IPS DF 6.9 (cell line): ENCODE measurements at regions not wholly inside any gene's neighbourhood (a gene's known extent, or its start where the extent isn't known, plus 50 kb on each side); places are given as distances from the start of the nearest gene placed in this dataset.
"Not testable (repeated sequence)": the region's sequence is repeated elsewhere in the genome, so short reads cannot be mapped to it uniquely, and the experiment has no call there.

Source experiments
- DNase-seq: peaks from one replicate; pipeline ENCODE4 v3.0.0-alpha.2; 2013; ENCODE audit warnings: low read depth, low spot score
- H3K27ac ChIP-seq: one replicate; pipeline ENCODE4 v1.5.1; 2013; ENCODE audit warnings: low read length, control low read depth
- H3K27me3 ChIP-seq: 2 replicates; pipeline ENCODE4 v1.6.1; 2013; ENCODE audit warnings: mild to moderate bottlenecking, low read length; ENCODE audit not compliant: control insufficient read depth, insufficient read depth
- H3K36me3 ChIP-seq: 2 replicates; pipeline ENCODE4 v1.6.1; 2013; ENCODE audit warnings: low read length; ENCODE audit not compliant: control insufficient read depth, insufficient read depth
- H3K4me1 ChIP-seq: 2 replicates; pipeline ENCODE4 v1.6.1; 2013; ENCODE audit warnings: low read length; ENCODE audit not compliant: control insufficient read depth, insufficient read depth
- H3K4me3 ChIP-seq: 2 replicates; pipeline ENCODE4 v1.5.1; 2013; ENCODE audit warnings: mild to moderate bottlenecking, low read length
- H3K9me3 ChIP-seq: 2 replicates; pipeline ENCODE4 v1.6.1; 2013; ENCODE audit warnings: low read length, inconsistent platforms; ENCODE audit not compliant: control insufficient read depth, insufficient read depth
- WGBS: extraction: QIAGEN DNeasy Blood & Tissue Kit; methylation state at CpG from one replicate; pipeline ENCODE4 v1.1.7; 2013; ENCODE audit warnings: mixed read lengths, missing lambda C conversion rate; ENCODE audit not compliant: insufficient read length, insufficient coverage; 5-methylcytosine and 5-hydroxymethylcytosine counted together

GRCh38 chr18:30839056-30839561 lies 203.4 kb downstream of the DSC3 start:
- not testable (repeated sequence) for H3K9me3 ChIP-seq, H3K36me3 ChIP-seq, H3K27ac ChIP-seq, DNase-seq, H3K27me3 ChIP-seq, H3K4me1 ChIP-seq, H3K4me3 ChIP-seq
- no CpG with 5 or more reads among the region's 25 CpGs for WGBS

- no peak for DNase-seq
- H3K4me1 ChIP-seq, result no peaks in the 10 kb centered on the region
- H3K36me3 ChIP-seq, result no peaks in the 10 kb centered on the region
- no peaks in the 10 kb centered on the region for H3K27me3 ChIP-seq
- WGBS, result no CpG with 5 or more reads among the region's 2 CpGs
- no peaks in the 10 kb centered on the region for H3K9me3 ChIP-seq
- H3K4me3 ChIP-seq, result no peak overlapping the region
- no peak overlapping the region for H3K27ac ChIP-seq
These were observed 213.8 kb downstream of the DSC3 start for GRCh38 chr18:30828700-30829099.

GRCh38 chr18:30819619-30820018 lies 222.9 kb downstream of the DSC3 start:
- no CpG with 5 or more reads among the region's 7 CpGs for whole genome bisulfite sequencing
- Histone ChIP-seq H3K27me3 (no peaks in the 10 kb centered on the region), H3K27ac (no peak overlapping the region), H3K36me3 (no peaks in the 10 kb centered on the region), H3K9me3 (no peaks in the 10 kb centered on the region), H3K4me1 (no peaks in the 10 kb centered on the region; the same call in 1 of the 2 replicates), H3K4me3 (no peak overlapping the region)
- DNase-seq, result no peak

- Histone ChIP-seq H3K9me3 (no peaks in the 10 kb centered on the region), H3K27me3 (no peaks in the 10 kb centered on the region), H3K4me1 (no peaks in the 10 kb centered on the region), H3K36me3 (no peaks in the 10 kb centered on the region), H3K27ac (no peak overlapping the region), H3K4me3 (no peak overlapping the region)
- WGBS, result no CpG with 5 or more reads among the region's 1 CpG
- no peak for DNase-seq
These were observed 228.1 kb downstream of the DSC3 start for GRCh38 chr18:30814446-30814845.

GRCh38 chr18:30811580-30811979 lies 231.0 kb downstream of the DSC3 start:
- Histone ChIP-seq H3K9me3 (no peaks in the 10 kb centered on the region), H3K27ac (no peak overlapping the region), H3K4me1 (no peaks in the 10 kb centered on the region), H3K4me3 (no peak overlapping the region), H3K36me3 (no peaks in the 10 kb centered on the region), H3K27me3 (no peaks in the 10 kb centered on the region)
- no CpG with 5 or more reads among the region's 2 CpGs for WGBS
- DNase-seq, result no peak

- Histone ChIP-seq H3K27me3 (no peaks in the 10 kb centered on the region), H3K9me3 (no peaks in the 10 kb centered on the region), H3K36me3 (no peaks in the 10 kb centered on the region), H3K27ac (no peak overlapping the region), H3K4me3 (no peak overlapping the region), H3K4me1 (no peaks in the 10 kb centered on the region)
- no peak for DNase-seq
These were observed 232.0 kb downstream of the DSC3 start for GRCh38 chr18:30810580-30810979.

- H3K27me3 ChIP-seq, result peaks cover 1% of the 10 kb centered on the region; the same call in 1 of the 2 replicates
- DNase-seq, result no peak
- no peaks in the 10 kb centered on the region for H3K4me1 ChIP-seq
- no peaks in the 10 kb centered on the region for H3K36me3 ChIP-seq
- no peak overlapping the region for H3K4me3 ChIP-seq
- no peaks in the 10 kb centered on the region for H3K9me3 ChIP-seq
- no peak overlapping the region for H3K27ac ChIP-seq
These were observed 235.7 kb downstream of the DSC3 start for GRCh38 chr18:30806823-30807222.

GRCh38 chr18:30800800-30801199 lies 241.7 kb downstream of the DSC3 start:
- no peak overlapping the region for H3K27ac ChIP-seq
- no CpG with 5 or more reads among the region's 1 CpG for WGBS
- H3K36me3 ChIP-seq, result no peaks in the 10 kb centered on the region
- no peak for DNase-seq
- no peaks in the 10 kb centered on the region for H3K4me1 ChIP-seq
- no peaks in the 10 kb centered on the region for H3K9me3 ChIP-seq
- peaks cover 1% of the 10 kb centered on the region; the same call in 1 of the 2 replicates for H3K27me3 ChIP-seq
- no peak overlapping the region for H3K4me3 ChIP-seq

GRCh38 chr18:30792051-30792450 lies 250.5 kb downstream of the DSC3 start:
- no peak overlapping the region for H3K4me3 ChIP-seq
- no peaks in the 10 kb centered on the region for H3K27me3 ChIP-seq
- WGBS, result no CpG with 5 or more reads among the region's 7 CpGs
- no peaks in the 10 kb centered on the region for H3K9me3 ChIP-seq
- H3K27ac ChIP-seq, result no peak overlapping the region
- H3K4me1 ChIP-seq, result no peaks in the 10 kb centered on the region
- H3K36me3 ChIP-seq, result no peaks in the 10 kb centered on the region
- no peak for DNase-seq

- H3K36me3 ChIP-seq, H3K27me3 ChIP-seq, H3K27ac ChIP-seq, H3K4me3 ChIP-seq, DNase-seq, H3K4me1 ChIP-seq, H3K9me3 ChIP-seq: not testable (repeated sequence)
- WGBS, result no CpG with 5 or more reads among the region's 22 CpGs
These were observed 254.0 kb downstream of the DSC3 start for GRCh38 chr18:30788411-30788991.

GRCh38 chr18:30787410-30787809 lies 255.1 kb downstream of the DSC3 start:
- no peak for DNase-seq
- no peaks in the 10 kb centered on the region for H3K9me3 ChIP-seq
- no peak overlapping the region for H3K27ac ChIP-seq
- H3K4me3 ChIP-seq, result no peak overlapping the region
- H3K4me1 ChIP-seq, result no peaks in the 10 kb centered on the region
- no peaks in the 10 kb centered on the region for H3K27me3 ChIP-seq
- H3K36me3 ChIP-seq, result no peaks in the 10 kb centered on the region
